Thyroid gland (tissue), 4 donors: ENCODE measurements at regions not wholly inside any gene's neighbourhood (a gene's known extent, or its start where the extent isn't known, plus 50 kb on each side); places are given as distances from the start of the nearest gene placed in this dataset.

Experiments used
- DNase-seq, 2 donors: peaks; one replicate each; pipeline ENCODE4 v3.0.0-alpha.2; 2019
- H3K27ac ChIP-seq, 3 donors: fragments of 200-600 bp; sonication (generic); 1 replicate in 2 of 3; 2 replicates in 1 of 3; pipeline ENCODE4 v1.5.1; 2016 to 2019; ENCODE audit warnings: mild to moderate bottlenecking in 1 of 3, moderate library complexity in 1 of 3
- H3K27me3 ChIP-seq: fragments of 200-600 bp; sonication (generic); one replicate; pipeline ENCODE4 v1.5.1; 2019
- H3K36me3 ChIP-seq, 2 donors: fragments of 200-600 bp; sonication (generic); one replicate each; pipeline ENCODE4 v1.5.1; 2016 to 2019
- H3K4me1 ChIP-seq, 2 donors: fragments of 200-600 bp; sonication (generic); one replicate each; pipeline ENCODE4 v1.5.1; 2017 to 2019
- H3K4me3 ChIP-seq, 3 donors: fragments of 200-600 bp; sonication (generic); replicated peaks in 1 of 3; 1 replicate in 2 of 3; 2 replicates in 1 of 3; pipeline ENCODE4 v1.5.1; 2016; ENCODE audit warnings: mild to moderate bottlenecking in 1 of 3
- H3K9me3 ChIP-seq: fragments of 200-600 bp; sonication (generic); one replicate; pipeline ENCODE4 v1.5.1; 2017
- POLR2A ChIP-seq, 2 donors: fragments of 450-650 bp; IDR thresholded peaks; one replicate each; pipeline ENCODE4 v1.6.1; 2017; ENCODE audit warnings: antibody characterized with exemption in 2 of 2, mild to moderate bottlenecking in 2 of 2, moderate library complexity in 1 of 2
- WGBS, 2 donors: methylation state at CpG; one replicate each; pipeline ENCODE4 v1.1.5; 2017; 5-methylcytosine and 5-hydroxymethylcytosine counted together
- intact Hi-C: fragments of 100-400 bp; cut with DNase I; formaldehyde crosslinking; loops from one replicate; pipeline ENCODE4 v1.15.1; 2023
- TF ChIP-seq, protein P1 (sequence below), 6 experiments: fragments of 200-600 bp in 3 of 6; fragments of 450-650 bp in 3 of 6; sonication (generic) in 3 of 6; IDR thresholded peaks; one replicate each; pipeline ENCODE4 v1.5.1; 2016 to 2019; ENCODE audit warnings: antibody characterized with exemption in 6 of 6, mild to moderate bottlenecking in 2 of 6, inconsistent platforms in 1 of 6, moderate library complexity in 1 of 6

DNA sequence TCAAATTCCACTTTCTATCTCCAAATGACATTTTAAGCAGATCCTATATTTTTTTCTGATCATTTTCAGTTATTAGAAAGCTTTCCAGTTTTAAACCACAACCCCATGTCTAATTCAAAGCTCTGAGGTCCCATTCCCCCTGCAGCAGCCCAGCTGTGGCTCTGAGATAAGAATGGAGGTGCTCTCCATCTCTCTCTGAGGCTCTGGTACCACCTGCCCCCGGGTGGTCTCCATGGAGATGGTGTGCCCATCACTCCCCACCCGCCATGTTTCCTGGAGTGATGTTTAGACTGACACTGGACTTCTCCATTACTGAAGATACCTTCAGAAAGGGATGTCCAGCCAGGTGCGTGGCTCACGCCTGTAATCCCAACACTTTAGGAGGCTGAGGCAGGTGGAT, 68.1 kb upstream of the SEC14L1 start:
- Histone ChIP-seq H3K27ac (no peak overlapping the region), H3K27me3 (no peaks in the 10 kb centered on the region), H3K9me3 (no peaks in the 10 kb centered on the region), H3K4me1 (peaks cover 0 to 3% of the 10 kb centered on the region in 2 donors), H3K4me3 (no peak overlapping the region), H3K36me3 (no peaks in the 10 kb centered on the region)
- DNase-seq = no peak
- 75 to 79% methylated on average over 4 of the region's 4 CpGs for WGBS, 2 donors
- TF ChIP-seq POLR2A (IDR thresholded peaks at IDR 0.05) = no peak
- TF ChIP-seq, protein P1, sequence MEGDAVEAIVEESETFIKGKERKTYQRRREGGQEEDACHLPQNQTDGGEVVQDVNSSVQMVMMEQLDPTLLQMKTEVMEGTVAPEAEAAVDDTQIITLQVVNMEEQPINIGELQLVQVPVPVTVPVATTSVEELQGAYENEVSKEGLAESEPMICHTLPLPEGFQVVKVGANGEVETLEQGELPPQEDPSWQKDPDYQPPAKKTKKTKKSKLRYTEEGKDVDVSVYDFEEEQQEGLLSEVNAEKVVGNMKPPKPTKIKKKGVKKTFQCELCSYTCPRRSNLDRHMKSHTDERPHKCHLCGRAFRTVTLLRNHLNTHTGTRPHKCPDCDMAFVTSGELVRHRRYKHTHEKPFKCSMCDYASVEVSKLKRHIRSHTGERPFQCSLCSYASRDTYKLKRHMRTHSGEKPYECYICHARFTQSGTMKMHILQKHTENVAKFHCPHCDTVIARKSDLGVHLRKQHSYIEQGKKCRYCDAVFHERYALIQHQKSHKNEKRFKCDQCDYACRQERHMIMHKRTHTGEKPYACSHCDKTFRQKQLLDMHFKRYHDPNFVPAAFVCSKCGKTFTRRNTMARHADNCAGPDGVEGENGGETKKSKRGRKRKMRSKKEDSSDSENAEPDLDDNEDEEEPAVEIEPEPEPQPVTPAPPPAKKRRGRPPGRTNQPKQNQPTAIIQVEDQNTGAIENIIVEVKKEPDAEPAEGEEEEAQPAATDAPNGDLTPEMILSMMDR (IDR thresholded peaks at IDR 0.05) = no peak
- intact Hi-C loops = no loop called here

DNA sequence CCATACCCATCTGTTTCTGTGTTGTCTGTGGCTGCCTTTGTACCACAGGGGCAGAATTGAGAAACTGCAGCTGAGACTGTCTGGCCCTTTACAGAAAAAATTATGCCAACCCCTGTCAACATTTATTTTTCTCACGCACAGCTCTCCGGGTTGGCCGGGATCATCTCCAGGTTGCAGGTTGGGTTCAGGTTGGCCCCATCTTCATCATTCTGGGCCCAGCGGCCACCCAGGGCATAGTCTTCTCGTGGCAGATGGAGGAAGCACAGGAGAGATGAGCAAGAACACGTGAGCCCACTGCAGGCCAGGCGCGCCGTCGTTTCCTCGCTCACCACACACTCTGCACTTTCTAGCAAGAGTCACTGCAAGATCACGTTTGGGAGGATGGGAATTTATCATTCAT, 66.1 kb upstream of the SEC14L1 start:
- 88 to 93% methylated on average over 12 of the region's 12 CpGs for WGBS, 2 donors
- TF ChIP-seq POLR2A (IDR thresholded peaks at IDR 0.05) = no peak
- TF ChIP-seq, protein P1 (IDR thresholded peaks at IDR 0.05) = no peak
- Histone ChIP-seq H3K4me1 (peaks cover 0 to 11% of the 10 kb centered on the region in 2 donors), H3K36me3 (no peaks in the 10 kb centered on the region), H3K27me3 (no peaks in the 10 kb centered on the region), H3K27ac (no peak overlapping the region), H3K9me3 (no peaks in the 10 kb centered on the region), H3K4me3 (no peak overlapping the region)
- intact Hi-C loops = no loop called here
- DNase-seq = no peak

DNA sequence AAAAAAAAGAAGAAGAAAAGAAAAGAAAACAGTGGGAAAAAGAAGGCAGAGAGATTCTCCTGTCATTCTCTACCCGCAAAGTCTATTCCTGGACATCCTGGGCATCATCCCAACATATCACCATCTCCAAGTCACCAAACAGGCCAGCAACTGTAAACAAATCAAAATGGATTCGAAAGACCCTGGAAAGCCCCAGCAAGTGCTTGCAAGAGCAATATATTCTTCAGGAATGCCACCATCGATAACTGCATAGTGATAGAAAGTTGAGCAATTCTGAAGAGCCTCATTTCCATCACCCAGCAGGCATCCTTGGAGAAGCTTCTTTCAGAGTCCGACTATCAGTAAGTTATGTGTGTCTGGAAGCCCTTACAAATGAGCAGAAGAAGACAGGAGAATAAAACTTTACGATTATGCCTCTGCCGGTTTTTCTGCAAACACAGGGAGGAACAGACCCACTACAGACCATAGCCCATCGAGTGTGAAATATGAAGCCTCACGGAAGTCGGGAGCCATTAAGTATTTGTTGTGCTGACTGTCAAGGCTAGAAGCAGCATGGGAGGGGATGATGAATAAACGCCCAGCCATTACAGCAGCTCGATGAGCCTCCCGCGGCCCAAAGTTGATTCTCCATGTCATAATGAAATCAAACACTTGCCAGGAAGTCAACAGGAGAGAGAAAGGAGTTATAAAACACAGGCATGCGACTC, 64.5 kb upstream of the SEC14L1 start:
- no peak overlapping the region for H3K27ac ChIP-seq
- no peak overlapping the region for H3K4me3 ChIP-seq
- intact Hi-C loops = no loop called here
- no peaks in the 10 kb centered on the region for H3K9me3 ChIP-seq
- DNase-seq = no peak
- peaks cover 0 to 11% of the 10 kb centered on the region in 2 donors for H3K4me1 ChIP-seq
- no peaks in the 10 kb centered on the region for H3K36me3 ChIP-seq
- 32 to 33% methylated on average over 14 of the region's 14 CpGs for WGBS, 2 donors
- no peaks in the 10 kb centered on the region for H3K27me3 ChIP-seq
- TF ChIP-seq POLR2A (IDR thresholded peaks at IDR 0.05) = no peak
- TF ChIP-seq, protein P1 (IDR thresholded peaks at IDR 0.05) = no peak

DNA sequence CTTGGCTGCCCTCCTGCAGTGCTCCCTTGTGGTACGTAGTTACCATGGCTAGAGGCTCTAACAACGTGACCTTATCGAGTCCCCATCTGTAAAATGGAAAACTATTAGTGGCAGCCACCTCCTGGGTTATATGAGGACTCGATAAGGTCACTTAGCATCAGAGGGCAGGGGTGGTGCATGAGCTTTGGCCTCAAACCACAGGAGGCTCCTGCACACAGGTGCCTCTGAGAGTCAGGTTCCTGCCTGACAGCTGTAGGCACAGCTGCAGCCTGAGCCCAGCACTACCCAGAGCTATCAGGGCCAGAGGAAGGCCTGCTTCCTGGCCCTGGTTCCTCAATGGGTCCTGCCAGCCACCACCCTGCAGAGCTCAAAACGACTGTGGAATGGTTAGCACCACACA, 57.2 kb upstream of the SEC14L1 start:
- H3K27ac ChIP-seq = no peak overlapping the region
- H3K9me3 ChIP-seq = no peaks in the 10 kb centered on the region
- no peaks in the 10 kb centered on the region for H3K27me3 ChIP-seq
- WGBS, 2 donors = 75 to 78% methylated on average over 5 of the region's 5 CpGs
- intact Hi-C loops = no loop called here
- no peaks in the 10 kb centered on the region for H3K36me3 ChIP-seq
- H3K4me3 ChIP-seq = no peak overlapping the region
- TF ChIP-seq, protein P1 (IDR thresholded peaks at IDR 0.05) = no peak
- TF ChIP-seq POLR2A (IDR thresholded peaks at IDR 0.05) = no peak
- no peak for DNase-seq
- peaks cover 8 to 25% of the 10 kb centered on the region in 2 donors for H3K4me1 ChIP-seq

DNA sequence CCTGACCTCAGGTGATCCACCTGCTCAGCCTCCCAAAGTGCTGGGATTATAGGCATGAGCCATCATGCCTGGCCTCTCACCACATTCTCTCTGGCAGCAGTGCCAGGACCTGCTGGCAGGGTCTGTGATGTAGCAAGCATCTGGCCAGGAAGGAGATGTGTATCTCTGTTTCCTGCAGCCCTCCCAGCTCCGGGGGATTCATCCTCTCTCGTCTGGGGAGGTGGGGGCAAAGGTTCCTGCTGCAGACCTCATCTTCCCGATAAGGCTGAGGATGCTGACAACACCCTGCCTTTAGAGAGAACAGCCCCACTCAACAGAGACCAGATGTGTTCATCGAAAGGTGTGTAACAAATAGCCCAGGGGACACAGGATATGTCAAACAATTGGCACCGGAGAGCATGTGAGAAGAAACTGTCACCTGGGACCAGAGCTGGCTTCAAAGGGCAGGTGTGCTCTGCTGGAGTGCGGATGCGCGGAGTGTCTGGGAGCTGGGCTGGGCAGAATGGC, 54.8 kb upstream of the SEC14L1 start:
- Histone ChIP-seq H3K27me3 (no peaks in the 10 kb centered on the region), H3K36me3 (peaks cover 3 to 6% of the 10 kb centered on the region in 2 donors), H3K27ac (no peak overlapping the region), H3K4me1 (peaks cover 16 to 28% of the 10 kb centered on the region in 2 donors), H3K4me3 (no peak overlapping the region), H3K9me3 (no peaks in the 10 kb centered on the region)
- intact Hi-C loops = loop anchor here (5.0 kb wide), 1 partner anchor 161 kb away; no protein-coding TSS in a partner anchor
- no peak for TF ChIP-seq POLR2A (IDR thresholded peaks at IDR 0.05)
- TF ChIP-seq, protein P1 (IDR thresholded peaks at IDR 0.05) = no peak
- DNase-seq = no peak
- 63% methylated on average over 6 to 8 of the region's 8 CpGs for WGBS, 2 donors
